ENCODE measurements at regions not wholly inside any gene's neighbourhood (a gene's known extent, or its start where the extent isn't known, plus 50 kb on each side); places are given as distances from the start of the nearest gene placed in this dataset.

GRCh38 chr9:107703651-107704050 is 214.1 kb upstream of the KLF4 start:
- no peaks in the 10 kb centered on the region for H3K36me3 ChIP-seq (ENCODE audit: control insufficient read depth in 1 of 2, insufficient read depth in 2 of 2, low read length in 2 of 2)
- ChIA-PET RAD21 (ENCODE audit: low non-redundant PET in 1 of 2, low total read pairs in 2 of 2, uncharacterized antibody in 2 of 2, unreplicated experiment in 2 of 2) (no interaction called here), CTCF (no interaction called here), POLR2A (no interaction called here)
- H3K9me3 ChIP-seq (ENCODE audit: control insufficient read depth in 1 of 2, insufficient read depth in 1 of 2, low read depth in 1 of 2, low read length in 2 of 2): no peaks in the 10 kb centered on the region
- no peak overlapping the region for H3K4me2 ChIP-seq (ENCODE audit: low read length)
- H3K9ac ChIP-seq (ENCODE audit: low read length): no peak overlapping the region
- no peak for ATAC-seq
- no peaks in the 10 kb centered on the region for H3K9me2 ChIP-seq (ENCODE audit: insufficient read depth)
- H3K79me2 ChIP-seq (ENCODE audit: insufficient read depth, low read length): no peaks in the 10 kb centered on the region
- no peaks in the 10 kb centered on the region for H3K27me3 ChIP-seq (ENCODE audit: insufficient read depth, low read length)
- no peaks in the 10 kb centered on the region for H4K20me1 ChIP-seq (ENCODE audit: insufficient read depth)
- H3K4me1 ChIP-seq (ENCODE audit: control insufficient read depth in 1 of 2, insufficient read depth in 2 of 2, low read length in 2 of 2): peaks cover 0 to 12% of the 10 kb centered on the region in 2 experiments; a peak in 2 of 4 replicates
- H3K4me3 ChIP-seq (replicated peaks in 1 of 2; ENCODE audit: low read depth in 1 of 2, low read length in 2 of 2): no peak overlapping the region
- BruUV-seq (replicated peaks): no TSS peak
- no peak for DNase-seq (ENCODE audit: low read depth, low spot score)
- intact Hi-C loops (cut with micrococcal nuclease): no loop called here
- no peak overlapping the region for H2AFZ ChIP-seq (ENCODE audit: low read depth, low read length, poor library complexity, severe bottlenecking)
- TF ChIP-seq EZH2 (IDR thresholded peaks at IDR 0.05) (no peak), SP1 (IDR thresholded peaks at IDR 0.05; ENCODE audit: low read depth) (no peak), ATF3 (IDR thresholded peaks at IDR 0.05) (no peak), EZH2phosphoT487 (IDR thresholded peaks at IDR 0.05; ENCODE audit: borderline replicate concordance) (no peak), TCF7L2 (IDR thresholded peaks at IDR 0.05; ENCODE audit: borderline replicate concordance, extremely low read depth, insufficient read depth, insufficient read length) (no peak), REST (IDR thresholded peaks at IDR 0.05; ENCODE audit: low read depth) (no peak)
- TF ChIP-seq, protein P1, sequence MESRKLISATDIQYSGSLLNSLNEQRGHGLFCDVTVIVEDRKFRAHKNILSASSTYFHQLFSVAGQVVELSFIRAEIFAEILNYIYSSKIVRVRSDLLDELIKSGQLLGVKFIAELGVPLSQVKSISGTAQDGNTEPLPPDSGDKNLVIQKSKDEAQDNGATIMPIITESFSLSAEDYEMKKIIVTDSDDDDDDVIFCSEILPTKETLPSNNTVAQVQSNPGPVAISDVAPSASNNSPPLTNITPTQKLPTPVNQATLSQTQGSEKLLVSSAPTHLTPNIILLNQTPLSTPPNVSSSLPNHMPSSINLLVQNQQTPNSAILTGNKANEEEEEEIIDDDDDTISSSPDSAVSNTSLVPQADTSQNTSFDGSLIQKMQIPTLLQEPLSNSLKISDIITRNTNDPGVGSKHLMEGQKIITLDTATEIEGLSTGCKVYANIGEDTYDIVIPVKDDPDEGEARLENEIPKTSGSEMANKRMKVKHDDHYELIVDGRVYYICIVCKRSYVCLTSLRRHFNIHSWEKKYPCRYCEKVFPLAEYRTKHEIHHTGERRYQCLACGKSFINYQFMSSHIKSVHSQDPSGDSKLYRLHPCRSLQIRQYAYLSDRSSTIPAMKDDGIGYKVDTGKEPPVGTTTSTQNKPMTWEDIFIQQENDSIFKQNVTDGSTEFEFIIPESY (IDR thresholded peaks at IDR 0.05; ENCODE audit: extremely low read depth, insufficient replicate concordance, low read length): no peak
- no peak overlapping the region for H3K27ac ChIP-seq (ENCODE audit: low read depth, low read length)

Measured in HCT116 (cell line).